Dendritic cell treated with granulocyte-macrophage colony-stimulating factor and Interleukin-4, amounts not matched to agents 40 ng/mL and 50 ng/mL, for 4 days (primary cell): ENCODE measurements at regions not wholly inside any gene's neighbourhood (a gene's known extent, or its start where the extent isn't known, plus 50 kb on each side); places are given as distances from the start of the nearest gene placed in this dataset.

Experiments
- H3K27ac Mint-ChIP-seq: one replicate; pipeline ENCODE4 v1.8.0; 2022; ENCODE audit warnings: mild to moderate bottlenecking, mixed read lengths
- H3K27me3 Mint-ChIP-seq: one replicate; pipeline ENCODE4 v1.8.0; 2022; ENCODE audit warnings: mild to moderate bottlenecking, mixed read lengths
- H3K36me3 Mint-ChIP-seq: one replicate; pipeline ENCODE4 v1.8.0; 2022; ENCODE audit warnings: low read depth, mixed read lengths
- H3K4me1 Mint-ChIP-seq: one replicate; pipeline ENCODE4 v1.8.0; 2022; ENCODE audit warnings: low read depth, mixed read lengths
- H3K4me3 Mint-ChIP-seq: one replicate; pipeline ENCODE4 v1.8.0; 2022; ENCODE audit warnings: mild to moderate bottlenecking, moderate library complexity, mixed read lengths
- H3K9me3 Mint-ChIP-seq: one replicate; pipeline ENCODE4 v1.8.0; 2022; ENCODE audit warnings: mixed read lengths
- intact Hi-C: fragments of 100-400 bp; cut with micrococcal nuclease; formaldehyde crosslinking; loops from one replicate; pipeline ENCODE4 v1.15.0; 2022

GRCh38 chr16:86778978-86779377, 200.6 kb downstream of the FOXL1 start:
- no peaks in the 10 kb centered on the region for H3K36me3 Mint-ChIP-seq
- no peak overlapping the region for H3K4me3 Mint-ChIP-seq
- H3K9me3 Mint-ChIP-seq = no peaks in the 10 kb centered on the region
- no peaks in the 10 kb centered on the region for H3K4me1 Mint-ChIP-seq
- no peak overlapping the region for H3K27ac Mint-ChIP-seq
- H3K27me3 Mint-ChIP-seq = peaks cover 13% of the 10 kb centered on the region
- intact Hi-C loops = no loop called here

GRCh38 chr16:86781046-86781445, 202.7 kb downstream of the FOXL1 start:
- Mint-ChIP-seq H3K27me3 (peaks cover 8% of the 10 kb centered on the region), H3K4me3 (no peak overlapping the region), H3K27ac (no peak overlapping the region), H3K36me3 (no peaks in the 10 kb centered on the region), H3K4me1 (no peaks in the 10 kb centered on the region), H3K9me3 (no peaks in the 10 kb centered on the region)
- intact Hi-C loops = no loop called here

GRCh38 chr16:86783636-86784626, 205.6 kb downstream of the FOXL1 start:
- no peaks in the 10 kb centered on the region for H3K36me3 Mint-ChIP-seq
- H3K27ac Mint-ChIP-seq = no peak overlapping the region

GRCh38 chr16:86786338-86786737, 208.0 kb downstream of the FOXL1 start:
- Mint-ChIP-seq H3K27ac (no peak overlapping the region), H3K9me3 (no peaks in the 10 kb centered on the region), H3K36me3 (no peaks in the 10 kb centered on the region), H3K4me3 (no peak overlapping the region), H3K4me1 (no peaks in the 10 kb centered on the region), H3K27me3 (peaks cover 4% of the 10 kb centered on the region)
- intact Hi-C loops = no loop called here

More at GRCh38 chr16:86783636-86784626, 205.6 kb downstream of the FOXL1 start:
- Mint-ChIP-seq H3K27me3 (peaks cover 7% of the 10 kb centered on the region), H3K4me1 (no peaks in the 10 kb centered on the region), H3K4me3 (no peak overlapping the region), H3K9me3 (no peaks in the 10 kb centered on the region)
- intact Hi-C loops = no loop called here

GRCh38 chr16:86786994-86787393, 208.6 kb downstream of the FOXL1 start:
- Mint-ChIP-seq H3K27ac (no peak overlapping the region), H3K4me1 (no peaks in the 10 kb centered on the region), H3K4me3 (no peak overlapping the region), H3K9me3 (no peaks in the 10 kb centered on the region), H3K27me3 (peaks cover 4% of the 10 kb centered on the region), H3K36me3 (no peaks in the 10 kb centered on the region)
- intact Hi-C loops = no loop called here

- Mint-ChIP-seq H3K36me3 (no peaks in the 10 kb centered on the region), H3K27ac (no peak overlapping the region), H3K4me1 (no peaks in the 10 kb centered on the region), H3K4me3 (no peak overlapping the region), H3K27me3 (peaks cover 4% of the 10 kb centered on the region), H3K9me3 (no peaks in the 10 kb centered on the region)
- intact Hi-C loops = no loop called here
Measured at GRCh38 chr16:86787538-86787937, 209.2 kb downstream of the FOXL1 start.

GRCh38 chr16:86789621-86790051, 211.3 kb downstream of the FOXL1 start:
- no peak overlapping the region for H3K4me3 Mint-ChIP-seq
- intact Hi-C loops = no loop called here
- peaks cover 4% of the 10 kb centered on the region for H3K27me3 Mint-ChIP-seq
- H3K4me1 Mint-ChIP-seq = no peaks in the 10 kb centered on the region
- no peaks in the 10 kb centered on the region for H3K36me3 Mint-ChIP-seq
- H3K9me3 Mint-ChIP-seq = no peaks in the 10 kb centered on the region
- no peak overlapping the region for H3K27ac Mint-ChIP-seq

GRCh38 chr16:86791287-86792035, 213.1 kb downstream of the FOXL1 start:
- Mint-ChIP-seq H3K27ac (no peak overlapping the region), H3K9me3 (no peaks in the 10 kb centered on the region), H3K4me3 (no peak overlapping the region), H3K4me1 (no peaks in the 10 kb centered on the region), H3K27me3 (peaks cover 4% of the 10 kb centered on the region), H3K36me3 (no peaks in the 10 kb centered on the region)
- intact Hi-C loops = no loop called here

- peaks cover 4% of the 10 kb centered on the region for H3K27me3 Mint-ChIP-seq
- H3K9me3 Mint-ChIP-seq = no peaks in the 10 kb centered on the region
- no peaks in the 10 kb centered on the region for H3K36me3 Mint-ChIP-seq
- no peak overlapping the region for H3K27ac Mint-ChIP-seq
- H3K4me1 Mint-ChIP-seq = no peaks in the 10 kb centered on the region
- intact Hi-C loops = no loop called here
- no peak overlapping the region for H3K4me3 Mint-ChIP-seq
Measured at GRCh38 chr16:86794216-86794864, 216.0 kb downstream of the FOXL1 start.

GRCh38 chr16:86797700-86798099, 219.4 kb downstream of the FOXL1 start:
- Mint-ChIP-seq H3K27me3 (peaks cover 10% of the 10 kb centered on the region), H3K9me3 (no peaks in the 10 kb centered on the region), H3K36me3 (no peaks in the 10 kb centered on the region), H3K4me3 (no peak overlapping the region), H3K27ac (no peak overlapping the region), H3K4me1 (no peaks in the 10 kb centered on the region)
- intact Hi-C loops = no loop called here

- Mint-ChIP-seq H3K27ac (no peak overlapping the region), H3K4me1 (no peaks in the 10 kb centered on the region), H3K36me3 (no peaks in the 10 kb centered on the region), H3K4me3 (no peak overlapping the region), H3K9me3 (no peaks in the 10 kb centered on the region), H3K27me3 (peaks cover 10% of the 10 kb centered on the region)
- intact Hi-C loops = no loop called here
Measured at GRCh38 chr16:86798247-86799041, 220.1 kb downstream of the FOXL1 start.

GRCh38 chr16:86799367-86799766, 221.0 kb downstream of the FOXL1 start:
- Mint-ChIP-seq H3K4me3 (no peak overlapping the region), H3K9me3 (no peaks in the 10 kb centered on the region), H3K27me3 (peaks cover 14% of the 10 kb centered on the region), H3K27ac (no peak overlapping the region), H3K4me1 (no peaks in the 10 kb centered on the region), H3K36me3 (no peaks in the 10 kb centered on the region)
- intact Hi-C loops = no loop called here

- H3K9me3 Mint-ChIP-seq = no peaks in the 10 kb centered on the region
- intact Hi-C loops = no loop called here
- no peaks in the 10 kb centered on the region for H3K36me3 Mint-ChIP-seq
- H3K4me1 Mint-ChIP-seq = no peaks in the 10 kb centered on the region
- no peak overlapping the region for H3K27ac Mint-ChIP-seq
- peaks cover 15% of the 10 kb centered on the region for H3K27me3 Mint-ChIP-seq
- H3K4me3 Mint-ChIP-seq = no peak overlapping the region
Measured at GRCh38 chr16:86800894-86801293, 222.5 kb downstream of the FOXL1 start.
